Suppressor macrophage treated with lipopolysaccharide for 1 hour (primary cell): ENCODE measurements at regions not wholly inside any gene's neighbourhood (a gene's known extent, or its start where the extent isn't known, plus 50 kb on each side); places are given as distances from the start of the nearest gene placed in this dataset.

ENCODE experiments used
- DNase-seq, 3 donors: peaks; one replicate each; pipeline ENCODE4 v3.0.0-alpha.2; 2020 to 2022

GRCh38 chr6:92363111-92363510 is 1056.2 kb downstream of the EPHA7 start:
- DNase-seq = no peak

DNA sequence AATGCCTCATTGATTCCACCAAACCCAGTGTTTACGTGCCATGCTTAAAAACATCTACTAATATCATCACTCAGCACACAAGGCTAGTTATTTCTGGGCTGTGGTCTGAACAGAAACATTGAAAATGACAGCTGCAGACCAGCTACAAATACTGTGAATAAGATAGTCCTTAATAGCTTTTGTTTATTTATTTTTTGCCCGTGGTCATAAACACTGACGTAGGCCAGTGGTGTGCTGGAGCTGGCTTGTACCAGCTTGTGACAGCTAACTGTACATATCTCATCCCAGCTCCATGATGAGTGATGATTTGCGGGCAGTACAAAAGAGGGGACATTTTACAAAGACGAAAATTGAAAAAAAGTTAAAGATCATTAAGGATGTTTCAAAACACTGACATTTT is 1057.0 kb downstream of the EPHA7 start:
- DNase-seq = no peak

DNA sequence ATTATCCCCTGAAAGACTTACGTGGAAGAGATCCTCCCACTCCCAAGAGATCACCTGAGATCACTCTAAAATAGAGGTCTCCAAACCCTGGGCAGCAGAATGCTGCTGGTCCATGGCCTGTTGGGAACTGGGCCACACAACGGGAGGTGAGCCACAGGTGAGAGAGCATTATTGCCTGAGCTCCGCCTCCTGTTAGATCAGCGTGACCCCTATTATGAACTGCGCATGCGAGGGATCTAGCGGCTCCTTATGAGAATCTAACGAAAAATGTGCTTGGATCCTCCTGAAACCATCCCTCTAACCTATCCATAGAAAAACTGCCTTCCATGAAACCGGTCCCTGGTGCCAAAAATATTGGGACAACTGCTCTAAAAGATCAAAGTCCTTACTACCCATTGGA is 1057.4 kb downstream of the EPHA7 start:
- DNase-seq = no peak

DNA sequence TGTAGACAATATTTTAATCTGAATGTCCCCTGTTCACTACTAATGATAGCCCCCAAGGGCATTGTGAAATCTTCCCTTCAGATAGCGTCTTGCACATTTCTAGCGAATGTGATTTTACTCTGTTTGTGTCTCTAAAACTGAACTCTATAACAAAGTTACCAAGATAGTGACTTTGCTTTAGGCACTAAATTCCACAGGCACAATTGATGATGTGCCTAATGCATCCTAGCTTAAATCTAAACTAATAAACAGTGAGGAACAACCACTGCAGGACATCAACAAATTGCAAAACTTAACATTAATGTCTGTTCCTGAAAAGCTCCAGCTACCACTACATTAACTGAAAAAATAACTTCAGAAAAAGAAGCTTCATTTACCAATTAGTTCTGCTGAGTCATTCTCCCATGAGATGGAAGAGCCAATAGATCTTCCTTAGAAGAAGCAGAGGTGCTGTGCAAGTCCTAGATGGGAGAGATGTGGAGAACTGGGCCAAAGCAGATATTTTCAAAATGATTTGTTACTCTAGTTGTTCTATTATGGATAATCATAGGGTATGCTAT is 1065.0 kb downstream of the EPHA7 start:
- DNase-seq = no peak

DNA sequence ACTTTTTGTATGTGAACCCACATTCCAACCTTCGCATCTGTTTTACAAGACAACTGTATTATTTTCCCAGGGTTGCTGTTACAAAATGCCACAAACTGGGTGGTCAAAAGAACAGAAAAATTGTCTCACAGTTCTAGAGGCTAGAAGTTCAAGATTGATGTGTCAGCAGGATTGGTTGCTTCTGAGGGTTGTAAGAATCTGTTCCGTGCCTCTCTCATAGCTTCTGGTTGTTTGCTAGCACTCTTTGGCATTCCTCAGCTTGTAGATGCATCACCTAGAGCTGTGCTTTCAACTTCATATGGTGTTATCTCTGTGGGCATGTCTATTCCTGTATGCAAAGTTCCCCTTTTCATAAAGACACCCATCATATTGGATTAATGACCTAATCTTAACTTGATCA is 1067.2 kb downstream of the EPHA7 start:
- no peak for DNase-seq

GRCh38 chr6:92341201-92341600 is 1078.2 kb downstream of the EPHA7 start:
- DNase-seq = no peak

DNA sequence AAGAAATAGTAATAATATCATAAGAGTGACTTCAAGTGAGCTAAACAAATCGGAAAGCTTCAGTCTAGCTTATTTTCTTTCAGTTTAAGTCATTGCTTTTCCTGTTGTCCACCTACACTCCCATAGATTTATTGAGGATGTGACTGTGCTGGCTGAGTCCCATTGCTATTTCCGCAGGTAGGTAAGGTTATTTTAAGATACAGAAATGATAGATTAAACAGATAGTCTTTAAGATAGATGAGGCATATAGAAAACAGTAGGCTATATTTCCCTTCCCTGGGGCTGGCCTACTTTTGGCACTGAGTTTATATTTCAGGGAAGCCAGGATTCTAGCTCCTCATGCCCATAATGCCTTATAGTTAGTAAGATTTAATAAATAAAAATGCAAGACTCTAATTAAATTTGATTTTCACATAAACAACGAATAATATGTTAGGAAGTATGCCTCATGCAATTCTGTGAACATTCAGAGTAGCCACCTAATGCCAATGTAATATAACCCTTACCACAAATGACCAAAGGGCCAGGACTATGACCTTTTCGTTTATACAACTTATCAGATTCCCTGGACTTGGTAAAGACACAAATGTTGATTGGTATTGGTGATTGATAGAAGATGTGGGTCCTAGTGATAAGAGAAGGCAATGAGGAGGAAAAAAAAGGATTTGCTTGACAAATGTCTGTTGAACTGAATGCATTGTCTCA is 1079.3 kb downstream of the EPHA7 start:
- no peak for DNase-seq

- DNase-seq = no peak
Measured at GRCh38 chr6:92337571-92337970, 1081.8 kb downstream of the EPHA7 start.

- DNase-seq = no peak
Measured at GRCh38 chr6:92329208-92329847, 1090.0 kb downstream of the EPHA7 start.

- DNase-seq = no peak
Measured at GRCh38 chr6:92315312-92315711, 1104.0 kb downstream of the EPHA7 start.

DNA sequence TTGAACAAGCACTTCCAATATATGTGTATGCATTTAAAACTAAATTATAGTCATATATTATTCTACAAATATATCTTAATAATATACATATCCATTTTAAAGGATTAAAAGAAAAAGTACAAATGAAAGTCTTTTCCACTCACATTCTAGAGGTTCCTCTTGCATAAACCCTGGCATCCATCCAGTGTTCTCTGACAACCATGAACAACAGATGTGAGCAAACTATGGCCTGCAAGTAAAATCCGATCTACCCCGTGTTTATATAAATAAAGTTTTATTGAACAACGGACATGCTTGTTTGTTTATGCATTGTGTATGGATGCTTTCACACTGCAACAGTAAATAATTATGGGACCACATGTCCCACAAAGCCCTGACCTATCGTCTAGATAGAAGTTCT is 1122.3 kb downstream of the EPHA7 start:
- no peak for DNase-seq

DNA sequence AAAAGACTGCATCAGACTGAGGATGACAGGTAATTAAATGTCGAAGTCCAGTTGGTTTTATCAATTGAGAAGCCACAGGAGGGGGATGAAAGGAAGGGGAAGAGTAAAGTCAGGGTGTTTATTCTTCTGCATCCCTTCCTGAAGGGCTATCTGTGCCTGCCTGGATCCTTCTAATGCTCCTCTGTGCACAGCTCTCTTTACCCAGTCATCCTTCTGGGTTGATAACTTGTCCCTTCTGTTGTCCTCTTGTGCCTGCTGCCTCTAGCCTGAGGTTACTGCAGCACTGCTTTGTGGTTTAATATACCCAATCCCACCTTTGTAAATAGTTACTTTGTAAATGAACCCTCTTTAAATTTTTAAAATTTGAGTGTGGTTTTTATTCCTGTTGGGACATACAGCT is 1127.3 kb downstream of the EPHA7 start:
- DNase-seq = no peak

- no peak for DNase-seq
Measured at GRCh38 chr6:92289831-92290230, 1129.5 kb downstream of the EPHA7 start.

GRCh38 chr6:92281571-92282076 is 1137.7 kb downstream of the EPHA7 start:
- no peak for DNase-seq

- DNase-seq = no peak
Measured at GRCh38 chr6:92275150-92275549, 1144.2 kb downstream of the EPHA7 start.

DNA sequence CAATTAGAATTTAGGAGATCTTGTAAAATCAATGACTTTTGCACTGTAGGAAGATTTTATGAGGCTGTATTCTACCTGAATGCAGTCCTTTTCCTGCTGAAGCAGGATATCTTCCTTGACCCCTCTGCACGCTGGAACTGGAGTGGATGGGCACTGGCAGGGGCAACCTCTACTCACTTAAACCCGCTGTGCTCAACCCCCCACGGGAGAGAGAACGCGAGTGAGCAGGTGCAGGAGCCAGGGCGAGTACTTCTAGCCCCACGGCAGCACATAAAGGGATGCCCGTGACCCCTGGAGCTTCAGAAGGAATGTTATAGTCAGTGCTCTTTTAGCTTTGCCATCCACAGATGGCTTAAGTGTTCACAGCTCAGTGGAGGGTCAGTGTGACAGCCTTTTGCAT is 1144.8 kb downstream of the EPHA7 start:
- no peak for DNase-seq

DNA sequence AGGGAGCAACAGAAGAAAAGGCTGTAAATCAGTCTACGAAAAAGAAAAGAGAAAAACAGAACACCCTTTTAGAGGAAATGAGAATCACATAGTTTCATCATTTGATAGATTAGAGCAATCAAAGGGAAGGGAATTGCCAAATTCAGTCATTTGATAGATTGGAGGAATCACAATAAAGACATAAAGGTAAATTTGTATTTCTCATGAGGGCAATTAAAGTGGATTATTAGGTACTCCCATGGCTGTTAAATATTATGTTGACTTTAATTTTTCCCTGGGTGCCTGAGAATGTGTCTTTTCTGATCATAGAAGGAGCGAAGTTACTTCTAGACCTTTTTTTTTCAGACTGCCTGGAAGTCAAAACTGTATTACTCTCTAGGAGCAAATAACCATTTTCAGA is 1145.7 kb downstream of the EPHA7 start:
- DNase-seq = no peak

GRCh38 chr6:92271091-92271490 is 1148.3 kb downstream of the EPHA7 start:
- no peak for DNase-seq

GRCh38 chr6:92270365-92270764 is 1149.0 kb downstream of the EPHA7 start:
- no peak for DNase-seq

DNA sequence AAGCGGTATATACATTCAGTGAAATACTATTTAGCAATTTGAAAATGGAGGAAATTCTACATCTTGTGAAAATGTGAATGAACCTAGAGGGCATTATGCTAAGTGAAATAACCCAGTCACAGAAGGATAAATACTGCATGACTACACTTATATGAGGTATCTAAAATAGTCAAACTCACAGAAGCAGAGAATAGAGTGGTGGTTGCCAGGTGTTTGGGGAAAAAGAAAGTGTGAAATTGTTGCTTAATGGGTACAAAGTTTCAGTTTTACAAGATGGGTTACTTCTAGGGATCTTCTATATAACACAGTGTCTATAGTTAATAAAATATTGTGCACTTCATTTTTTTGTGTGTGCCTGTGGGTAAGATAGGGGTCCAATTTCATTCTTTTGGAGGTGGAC is 1152.0 kb downstream of the EPHA7 start:
- DNase-seq = no peak

DNA sequence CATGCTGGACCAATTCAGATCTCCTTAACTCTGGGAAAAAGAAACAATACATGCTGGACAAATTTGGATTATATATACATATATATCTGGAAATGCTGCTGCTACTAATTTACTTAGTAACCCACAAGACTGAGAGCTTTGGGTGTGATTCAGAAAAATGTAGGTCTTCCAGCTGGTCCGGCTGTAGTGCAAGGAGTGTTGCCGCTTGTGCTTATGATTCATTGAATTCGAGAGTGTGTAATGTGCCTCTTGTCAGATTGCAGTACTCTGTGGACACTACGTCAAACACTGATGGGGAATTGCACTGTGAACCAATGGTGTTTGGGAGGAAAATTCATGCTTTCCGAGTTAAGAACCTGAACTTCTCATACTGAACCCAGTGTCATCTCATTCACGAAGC is 1155.5 kb downstream of the EPHA7 start:
- no peak for DNase-seq

DNA sequence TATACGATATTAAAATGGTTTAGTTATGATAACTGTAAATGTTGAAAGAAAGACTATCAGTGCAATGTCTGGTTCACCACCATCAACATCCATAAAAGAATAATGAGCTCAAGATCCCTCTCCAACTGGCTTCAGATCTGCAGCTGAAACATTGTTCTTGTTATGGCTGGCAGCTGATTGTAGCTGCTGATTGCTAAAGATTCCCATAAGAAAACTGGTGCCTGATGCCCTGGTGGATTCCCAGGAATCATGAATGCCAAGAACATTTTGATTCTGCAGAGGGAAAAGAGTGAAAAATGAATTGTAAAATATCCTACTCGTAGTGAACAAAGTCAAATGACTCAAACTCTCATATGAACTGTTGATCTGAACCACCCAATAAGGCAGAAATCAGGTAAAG is 1160.2 kb downstream of the EPHA7 start:
- DNase-seq = no peak

- no peak for DNase-seq
Measured at GRCh38 chr6:92243315-92243714, 1176.0 kb downstream of the EPHA7 start.

DNA sequence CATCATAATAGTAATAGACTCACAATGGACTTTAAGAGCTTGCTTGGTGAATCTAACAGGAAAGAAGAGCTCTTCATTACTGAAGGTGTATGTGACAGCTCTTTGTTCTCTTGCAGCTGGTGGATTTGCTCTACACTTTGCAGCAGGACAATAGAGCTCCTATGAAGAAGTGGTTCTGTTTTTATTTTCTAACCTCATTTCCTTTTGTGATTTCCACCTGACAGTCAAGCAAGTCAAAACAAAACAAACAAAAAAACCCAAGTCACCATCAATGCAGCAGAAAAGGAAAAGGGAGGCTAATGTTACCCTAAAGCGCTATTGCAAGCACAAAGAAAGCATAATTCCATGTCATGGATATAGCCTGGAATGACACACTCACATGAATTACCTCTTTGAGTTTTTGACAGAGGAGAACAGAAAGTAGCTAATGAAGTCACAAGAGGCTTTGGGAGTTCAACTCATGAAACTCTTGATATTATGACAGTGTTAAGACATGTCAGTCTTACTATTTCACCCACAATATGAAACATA is 1188.1 kb downstream of the EPHA7 start:
- no peak for DNase-seq
